IMR-90 (cell line): ENCODE measurements at regions not wholly inside any gene's neighbourhood (a gene's known extent, or its start where the extent isn't known, plus 50 kb on each side); places are given as distances from the start of the nearest gene placed in this dataset.

ENCODE experiments used
- ATAC-seq: fragments of 200-7000 bp; cut with Tn5 transposase; 2 replicates; pipeline ENCODE4 v1.9.1; 2020; ENCODE audit warnings: low read depth, mild to moderate bottlenecking, moderate library complexity
- BruUV-seq: library from RNA; stranded (reverse); fragments of 400-500 nt; replicated peaks from 2 replicates; lab custom pipeline; 2021; lab: Mats Ljungman, UMichigan
- CTCF ChIA-PET: fragments of 300-600 bp; formaldehyde crosslinking; extraction: SDS; loops from one replicate; lab custom pipeline; 2021; ENCODE audit warnings: antibody characterized with exemption; lab: Yijun Ruan, JAX
- POLR2A ChIA-PET: fragments of 300-600 bp; sonication (Branson Sonifier 250); formaldehyde crosslinking; loops from one replicate; lab custom pipeline; 2022; ENCODE audit warnings: antibody characterized with exemption; ENCODE audit not compliant: unreplicated experiment; lab: Charles Lee
- DNase-seq: peaks from one replicate; pipeline ENCODE4 v3.0.0; 2013
- H2AFZ ChIP-seq: replicated peaks from 2 replicates; pipeline ENCODE3; 2013; ENCODE audit warnings: low read length, mild to moderate bottlenecking; ENCODE audit not compliant: poor library complexity
- H2AK5ac ChIP-seq: 2 replicates; pipeline ENCODE4 v1.6.1; 2013; ENCODE audit warnings: low read depth, low read length, inconsistent platforms
- H2AK9ac ChIP-seq: replicated peaks from 2 replicates; pipeline ENCODE3; 2013; ENCODE audit warnings: mild to moderate bottlenecking, low read depth, low read length, moderate library complexity; ENCODE audit not compliant: poor library complexity
- H2BK120ac ChIP-seq: 2 replicates; pipeline ENCODE4 v1.6.1; 2013; ENCODE audit warnings: low read depth, low read length, inconsistent platforms
- H2BK15ac ChIP-seq: 3 replicates; pipeline ENCODE4 v1.6.1; 2013; ENCODE audit warnings: low read depth, low read length, inconsistent platforms
- H2BK20ac ChIP-seq: 2 replicates; pipeline ENCODE4 v1.6.1; 2013; ENCODE audit warnings: low read depth, mild to moderate bottlenecking, inconsistent platforms, low read length, moderate library complexity
- H2BK5ac ChIP-seq: 2 replicates; pipeline ENCODE4 v1.6.1; 2013; ENCODE audit warnings: mild to moderate bottlenecking, low read depth, low read length, inconsistent platforms; ENCODE audit not compliant: poor library complexity, severe bottlenecking
- H3K14ac ChIP-seq: replicated peaks from 2 replicates; pipeline ENCODE4 v1.6.1; 2013; ENCODE audit warnings: low read depth, low read length, inconsistent platforms
- H3K18ac ChIP-seq: 2 replicates; pipeline ENCODE4 v1.6.1; 2013; ENCODE audit warnings: low read depth, low read length, control low read depth
- H3K23ac ChIP-seq: 2 replicates; pipeline ENCODE4 v1.6.1; 2013; ENCODE audit warnings: low read depth, low read length, inconsistent platforms
- H3K27ac ChIP-seq: 2 replicates; pipeline ENCODE4 v1.5.1; 2013; ENCODE audit warnings: mild to moderate bottlenecking, control low read depth, low read length; ENCODE audit not compliant: insufficient read depth
- H3K27me3 ChIP-seq: 2 replicates; pipeline ENCODE4 v1.6.1; 2013; ENCODE audit warnings: low read length; ENCODE audit not compliant: control insufficient read depth, insufficient read depth
- H3K36me3 ChIP-seq: 2 replicates; pipeline ENCODE4 v1.6.1; 2013; ENCODE audit warnings: low read length, mixed read lengths; ENCODE audit not compliant: control insufficient read depth, insufficient read depth
- H3K4ac ChIP-seq: 2 replicates; pipeline ENCODE4 v1.6.1; 2013; ENCODE audit warnings: low read depth, low read length, inconsistent platforms
- H3K4me1 ChIP-seq: 2 replicates; pipeline ENCODE4 v1.6.1; 2013; ENCODE audit warnings: low read length, mixed read lengths; ENCODE audit not compliant: control insufficient read depth, insufficient read depth
- H3K4me2 ChIP-seq: 2 replicates; pipeline ENCODE4 v1.6.1; 2013; ENCODE audit warnings: low read depth, mild to moderate bottlenecking, control low read depth, low read length, moderate library complexity
- H3K4me3 ChIP-seq: 2 replicates; pipeline ENCODE4 v1.5.1; 2013; ENCODE audit warnings: low read depth, mild to moderate bottlenecking, control low read depth, low read length, moderate library complexity; ENCODE audit not compliant: insufficient read depth
- H3K56ac ChIP-seq: 2 replicates; pipeline ENCODE4 v1.6.1; 2013; ENCODE audit warnings: low read length, inconsistent platforms; ENCODE audit not compliant: insufficient read depth; ENCODE audit errors: extremely low read depth
- H3K79me1 ChIP-seq, 2 experiments: 2 replicates each; pipeline ENCODE4 v1.6.1; 2013; ENCODE audit warnings: low read length in 2 of 2, inconsistent platforms in 1 of 2, low read depth in 1 of 2
- H3K9ac ChIP-seq: 2 replicates; pipeline ENCODE4 v1.6.1; 2013; ENCODE audit warnings: low read depth, low read length, control low read depth
- H3K9me1 ChIP-seq: 2 replicates; pipeline ENCODE4 v1.6.1; 2013; ENCODE audit warnings: low read length, inconsistent platforms; ENCODE audit not compliant: insufficient read depth
- H3K9me3 ChIP-seq: 2 replicates; pipeline ENCODE4 v1.6.1; 2013; ENCODE audit warnings: low read length; ENCODE audit not compliant: control insufficient read depth, insufficient read depth
- H4K20me1 ChIP-seq: 2 replicates; pipeline ENCODE4 v1.6.1; 2013; ENCODE audit warnings: low read length, inconsistent platforms; ENCODE audit not compliant: insufficient read depth
- H4K5ac ChIP-seq: 2 replicates; pipeline ENCODE4 v1.6.1; 2013; ENCODE audit warnings: mild to moderate bottlenecking, low read depth, low read length, control low read depth
- H4K8ac ChIP-seq, 2 experiments: 2 replicates each; pipeline ENCODE4 v1.6.1; 2013; ENCODE audit warnings: low read depth in 2 of 2, low read length in 2 of 2, control low read depth in 1 of 2, inconsistent platforms in 1 of 2
- H4K91ac ChIP-seq: 2 replicates; pipeline ENCODE4 v1.6.1; 2013; ENCODE audit warnings: low read depth, low read length, inconsistent platforms; ENCODE audit not compliant: insufficient read depth
- CHD1 ChIP-seq: IDR thresholded peaks from 2 replicates; pipeline ENCODE4 v1.6.1; 2012; ENCODE audit warnings: low read depth, low read length, improper control_type of control experiment
- NFE2L2 ChIP-seq: fragments of 150-350 bp; IDR thresholded peaks from 2 replicates; pipeline ENCODE4 v1.6.1; 2016; ENCODE audit warnings: low read depth, mild to moderate bottlenecking, low read length
- WGBS, 2 experiments: methylation state at CpG; one replicate each; pipeline versions ENCODE4 v1.1.5 to v1.1.7; 2013; ENCODE audit warnings: missing lambda C conversion rate in 2 of 2; ENCODE audit not compliant: insufficient read length in 1 of 2; ENCODE audit errors: extremely low coverage in 2 of 2; 5-methylcytosine and 5-hydroxymethylcytosine counted together
- dilution Hi-C: fragments of 300-500 bp; cut with HindIII; formaldehyde crosslinking; loops from one replicate; pipeline ENCODE4 v1.14.3; 2018; ENCODE audit warnings: low sequenced_read_pairs; ENCODE audit not compliant: unreplicated experiment
- in situ Hi-C: fragments of 300-500 bp; cut with MboI; formaldehyde crosslinking; loops from 3 replicates; pipeline ENCODE4 v1.14.3; 2019; ENCODE audit warnings: low sequenced_read_pairs, inconsistent platforms, mixed read lengths
- intact Hi-C: fragments of 100-400 bp; cut with micrococcal nuclease; formaldehyde crosslinking; loops from 2 replicates; pipeline ENCODE4 v1.10.0; 2022

GRCh38 chr22:22951035-22951434, 63.4 kb downstream of the IGLL5 start:
- TF ChIP-seq CHD1 (no peak), NFE2L2 (no peak)
- ATAC-seq (no peak), DNase-seq (no peak)
- Histone ChIP-seq H3K9me3 (no peaks in the 10 kb centered on the region), H2BK15ac (no peak overlapping the region), H3K14ac (no peak overlapping the region), H2BK5ac (no peak overlapping the region), H4K5ac (no peak overlapping the region), H2AFZ (no peak overlapping the region), H2AK5ac (no peak overlapping the region), H2BK20ac (no peak overlapping the region), H3K23ac (no peak overlapping the region), H3K9me1 (no peaks in the 10 kb centered on the region), H3K4me3 (no peak overlapping the region), H2BK120ac (no peak overlapping the region), H3K79me1 (no peaks in the 10 kb centered on the region), H3K18ac (no peak overlapping the region), H3K9ac (no peak overlapping the region), H3K56ac (no peak overlapping the region), H3K4me1 (no peaks in the 10 kb centered on the region), H4K8ac (no peak overlapping the region), H3K36me3 (no peaks in the 10 kb centered on the region), H4K91ac (no peak overlapping the region), H3K4ac (no peak overlapping the region), H3K4me2 (no peak overlapping the region), H3K27ac (no peak overlapping the region), H4K20me1 (no peaks in the 10 kb centered on the region), H2AK9ac (no peak overlapping the region), H3K27me3 (peaks cover 10% of the 10 kb centered on the region)
- ChIA-PET POLR2A (no interaction called here), CTCF (no interaction called here)
- in situ Hi-C loops = loop anchor here (5.0 to 25.0 kb wide), 2 partner anchors 176 to 336 kb away; no protein-coding TSS in a partner anchor
- dilution Hi-C loops = no loop called here
- 68% methylated on average over 3 of the region's 4 CpGs; no CpG with 5 or more reads in 1 of the 2 experiments for WGBS, 2 experiments
- intact Hi-C loops = loop anchor here (10.0 kb wide), 1 partner anchor 166 kb away; no protein-coding TSS in a partner anchor
- no TSS peak for BruUV-seq
